PC-3 (cell line): ENCODE measurements at regions not wholly inside any gene's neighbourhood (a gene's known extent, or its start where the extent isn't known, plus 50 kb on each side); places are given as distances from the start of the nearest gene placed in this dataset.

Source experiments
- EZH2 ChIP-seq: fragments of 300-600 bp; sonication (generic); IDR thresholded peaks from one replicate; pipeline ENCODE4 v1.6.1; 2017; ENCODE audit warnings: antibody characterized with exemption, mild to moderate bottlenecking, low read length; ENCODE audit not compliant: unreplicated experiment
- TF ChIP-seq, protein P1 (sequence below): fragments of 300-600 bp; sonication (generic); conservative IDR thresholded peaks from 2 replicates; pipeline ENCODE4 v1.5.1; 2017; ENCODE audit warnings: antibody characterized with exemption, low read depth, mild to moderate bottlenecking, low read length

DNA sequence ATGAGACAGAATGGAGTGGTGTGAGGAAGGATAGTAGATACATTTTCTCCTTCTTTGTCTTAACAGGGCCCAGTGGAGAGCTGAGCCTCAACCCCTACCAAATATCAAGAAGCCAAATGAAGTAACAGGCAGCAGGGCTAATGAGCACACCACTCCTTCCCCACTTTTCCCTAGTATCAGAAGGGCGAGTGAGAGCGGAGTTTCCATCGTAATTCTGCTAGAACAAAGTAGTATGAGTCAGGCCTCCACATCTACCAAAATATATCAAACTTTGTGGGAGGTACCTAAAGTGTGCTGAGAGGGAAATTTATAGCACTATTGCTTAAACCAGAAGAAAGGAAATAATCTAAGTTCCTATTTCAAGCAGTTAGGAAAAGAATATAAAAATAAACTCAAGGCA, 769.0 kb upstream of the RGMB start:
- TF ChIP-seq, protein P1, sequence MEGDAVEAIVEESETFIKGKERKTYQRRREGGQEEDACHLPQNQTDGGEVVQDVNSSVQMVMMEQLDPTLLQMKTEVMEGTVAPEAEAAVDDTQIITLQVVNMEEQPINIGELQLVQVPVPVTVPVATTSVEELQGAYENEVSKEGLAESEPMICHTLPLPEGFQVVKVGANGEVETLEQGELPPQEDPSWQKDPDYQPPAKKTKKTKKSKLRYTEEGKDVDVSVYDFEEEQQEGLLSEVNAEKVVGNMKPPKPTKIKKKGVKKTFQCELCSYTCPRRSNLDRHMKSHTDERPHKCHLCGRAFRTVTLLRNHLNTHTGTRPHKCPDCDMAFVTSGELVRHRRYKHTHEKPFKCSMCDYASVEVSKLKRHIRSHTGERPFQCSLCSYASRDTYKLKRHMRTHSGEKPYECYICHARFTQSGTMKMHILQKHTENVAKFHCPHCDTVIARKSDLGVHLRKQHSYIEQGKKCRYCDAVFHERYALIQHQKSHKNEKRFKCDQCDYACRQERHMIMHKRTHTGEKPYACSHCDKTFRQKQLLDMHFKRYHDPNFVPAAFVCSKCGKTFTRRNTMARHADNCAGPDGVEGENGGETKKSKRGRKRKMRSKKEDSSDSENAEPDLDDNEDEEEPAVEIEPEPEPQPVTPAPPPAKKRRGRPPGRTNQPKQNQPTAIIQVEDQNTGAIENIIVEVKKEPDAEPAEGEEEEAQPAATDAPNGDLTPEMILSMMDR = no peak
- TF ChIP-seq EZH2 = no peak
